Psoas muscle (tissue), 7 donors: ENCODE measurements at regions not wholly inside any gene's neighbourhood (a gene's known extent, or its start where the extent isn't known, plus 50 kb on each side); places are given as distances from the start of the nearest gene placed in this dataset.

Source experiments
- ATAC-seq, 4 donors: fragments of 200-7000 bp; cut with Tn5 transposase; one replicate each; pipeline ENCODE4 v1.9.1; 2020; ENCODE audit warnings: moderate library complexity in 3 of 4, mild to moderate bottlenecking in 2 of 4
- DNase-seq, 2 donors: peaks; one replicate each; pipeline ENCODE4 v3.0.0-alpha.2; 2020
- H3K27ac ChIP-seq: fragments of 200-600 bp; one replicate; pipeline ENCODE4 v1.8.0; 2022
- H3K27me3 ChIP-seq, 3 donors: fragments of 200-600 bp in 1 of 3; one replicate each; pipeline versions ENCODE4 v1.6.1 to v1.8.0; 2013 to 2022; ENCODE audit warnings: low read length in 2 of 3, mild to moderate bottlenecking in 2 of 3, moderate library complexity in 1 of 3; ENCODE audit not compliant: insufficient read depth in 3 of 3
- H3K36me3 ChIP-seq, 2 donors: fragments of 200-600 bp in 1 of 2; one replicate each; pipeline versions ENCODE4 v1.6.1 to v1.8.0; 2013 to 2022; ENCODE audit warnings: low read depth in 1 of 2, mild to moderate bottlenecking in 1 of 2, moderate library complexity in 1 of 2; ENCODE audit not compliant: insufficient read depth in 1 of 2
- H3K4me1 ChIP-seq: fragments of 200-600 bp; one replicate; pipeline ENCODE4 v1.8.0; 2022
- H3K4me3 ChIP-seq: fragments of 200-600 bp; one replicate; pipeline ENCODE4 v1.8.0; 2022; ENCODE audit warnings: mild to moderate bottlenecking
- H3K9me3 ChIP-seq: fragments of 200-600 bp; one replicate; pipeline ENCODE4 v1.8.0; 2022
- CTCF ChIP-seq: fragments of 200-600 bp; IDR thresholded peaks from one replicate; pipeline ENCODE4 v1.8.0; 2022; ENCODE audit warnings: antibody characterized with exemption
- WGBS, 3 donors: extraction: QIAGEN DNeasy Blood & Tissue Kit; methylation state at CpG; one replicate each; pipeline versions ENCODE4 v1.1.6 to v1.1.7; 2013; 5-methylcytosine and 5-hydroxymethylcytosine counted together
- intact Hi-C, 2 donors: fragments of 100-400 bp; cut with DNase I; formaldehyde crosslinking; loops; one replicate each; pipeline versions ENCODE4 v1.11.0 to v1.14.2; 2022
- donor health status: healthy with polysubstance abuse.
- donor health status: DM: no; HTN: no; CAD: no; lungs with moderate emphysema.
- donor health status: Bipolar disorder and iron deficiency.
- donor health status: healthy.
- donor health status: DM: yes; HTN: yes; CAD: no.
- donor health status: DM: no; HTN: no; CAD: no.
- donor health status: DM: yes; HTN: yes; CAD: no.

GRCh38 chr17:12423337-12423736 is 242.4 kb upstream of the MYOCD start:
- WGBS, 3 donors: 78 to 83% (median 78%) methylated on average over 7 of the region's 7 CpGs
- no peak for DNase-seq
- ATAC-seq: no peak
- Histone ChIP-seq H3K27ac (no peak overlapping the region), H3K27me3 (no peaks in the 10 kb centered on the region), H3K4me1 (no peaks in the 10 kb centered on the region), H3K9me3 (peaks cover 4% of the 10 kb centered on the region), H3K4me3 (no peak overlapping the region), H3K36me3 (no peaks in the 10 kb centered on the region)
- TF ChIP-seq CTCF: no peak
- intact Hi-C loops: no loop called here

GRCh38 chr17:12429116-12429515 is 236.6 kb upstream of the MYOCD start:
- Histone ChIP-seq H3K9me3 (no peaks in the 10 kb centered on the region), H3K4me3 (no peak overlapping the region), H3K4me1 (no peaks in the 10 kb centered on the region), H3K36me3 (no peaks in the 10 kb centered on the region), H3K27ac (no peak overlapping the region), H3K27me3 (no peaks in the 10 kb centered on the region)
- no peak for TF ChIP-seq CTCF
- ATAC-seq (no peak), DNase-seq (no peak)
- intact Hi-C loops: no loop called here
- 69 to 79% (median 74%) methylated on average over 5 of the region's 5 CpGs for WGBS, 3 donors

GRCh38 chr17:12431188-12431587 is 234.5 kb upstream of the MYOCD start:
- ATAC-seq (no peak), DNase-seq (no peak)
- Histone ChIP-seq H3K9me3 (no peaks in the 10 kb centered on the region), H3K27ac (no peak overlapping the region), H3K4me1 (no peaks in the 10 kb centered on the region), H3K36me3 (no peaks in the 10 kb centered on the region), H3K4me3 (no peak overlapping the region), H3K27me3 (no peaks in the 10 kb centered on the region)
- intact Hi-C loops: no loop called here
- 71 to 73% (median 71%) methylated on average over 4 of the region's 4 CpGs for WGBS, 3 donors
- TF ChIP-seq CTCF: no peak

- no peaks in the 10 kb centered on the region for H3K27me3 ChIP-seq
- H3K4me1 ChIP-seq: no peaks in the 10 kb centered on the region
- H3K9me3 ChIP-seq: peaks cover 5% of the 10 kb centered on the region
- H3K36me3 ChIP-seq: no peaks in the 10 kb centered on the region
- no peak for ATAC-seq
- intact Hi-C loops: no loop called here
- H3K4me3 ChIP-seq: no peak overlapping the region
- H3K27ac ChIP-seq: no peak overlapping the region
- no peak for DNase-seq
- 78 to 82% (median 78%) methylated on average over 6 of the region's 6 CpGs for WGBS, 3 donors
- no peak for TF ChIP-seq CTCF
Observed at GRCh38 chr17:12438212-12438611, 227.5 kb upstream of the MYOCD start.

- Histone ChIP-seq H3K36me3 (no peaks in the 10 kb centered on the region), H3K9me3 (peaks cover 5% of the 10 kb centered on the region), H3K27ac (no peak overlapping the region), H3K27me3 (no peaks in the 10 kb centered on the region), H3K4me3 (no peak overlapping the region), H3K4me1 (no peaks in the 10 kb centered on the region)
- intact Hi-C loops: no loop called here
- 47 to 52% (median 48%) methylated on average over 10 of the region's 10 CpGs for WGBS, 3 donors
- DNase-seq (no peak), ATAC-seq (no peak)
- TF ChIP-seq CTCF: no peak
Observed at GRCh38 chr17:12438813-12439586, 226.7 kb upstream of the MYOCD start.
